ENCODE measurements at regions not wholly inside any gene's neighbourhood (a gene's known extent, or its start where the extent isn't known, plus 50 kb on each side); places are given as distances from the start of the nearest gene placed in this dataset.
A peak's percentile ranks its signal among the peaks of the same experiment; 100 is the strongest.

- no peak for DNase-seq
- peaks cover 8% of the 10 kb centered on the region for H3K36me3 Mint-ChIP-seq (ENCODE audit: low read depth)
- H3K4me3 Mint-ChIP-seq, result peak overlapping the region; percentile 75
- H3K27me3 Mint-ChIP-seq (ENCODE audit: insufficient read depth), result peaks cover 8% of the 10 kb centered on the region
- no peak for TF ChIP-seq CTCF (IDR thresholded peaks at IDR 0.05)
- H3K4me1 Mint-ChIP-seq (ENCODE audit: low read depth), result peaks cover 44% of the 10 kb centered on the region
- peaks cover under 1% of the 10 kb centered on the region; the same call in 1 of the 2 replicates for H3K9me3 Mint-ChIP-seq
- H3K27ac Mint-ChIP-seq, result peak overlapping the region; percentile 90
Observed at GRCh38 chr16:85395913-85396878, 216.9 kb upstream of the GSE1 start.

- Mint-ChIP-seq H3K9me3 (no peaks in the 10 kb centered on the region), H3K4me3 (no peak overlapping the region), H3K27me3 (ENCODE audit: insufficient read depth) (peaks cover 8% of the 10 kb centered on the region), H3K36me3 (ENCODE audit: low read depth) (peaks cover 5% of the 10 kb centered on the region; the same call in 1 of the 2 replicates), H3K4me1 (ENCODE audit: low read depth) (peaks cover 38% of the 10 kb centered on the region), H3K27ac (peak overlapping the region; percentile 90)
- no peak for TF ChIP-seq CTCF (IDR thresholded peaks at IDR 0.05)
- DNase-seq, result no peak
Observed at GRCh38 chr16:85396879-85397871, 215.9 kb upstream of the GSE1 start.

- H3K36me3 Mint-ChIP-seq (ENCODE audit: low read depth), result peaks cover 5% of the 10 kb centered on the region; the same call in 1 of the 2 replicates
- TF ChIP-seq CTCF (IDR thresholded peaks at IDR 0.05), result no peak
- no peak overlapping the region for H3K27ac Mint-ChIP-seq
- H3K9me3 Mint-ChIP-seq, result no peaks in the 10 kb centered on the region
- H3K4me3 Mint-ChIP-seq, result no peak overlapping the region
- peaks cover 8% of the 10 kb centered on the region for H3K27me3 Mint-ChIP-seq (ENCODE audit: insufficient read depth)
- H3K4me1 Mint-ChIP-seq (ENCODE audit: low read depth), result peaks cover 36% of the 10 kb centered on the region
- no peak for DNase-seq
Observed at GRCh38 chr16:85398050-85398451, 215.1 kb upstream of the GSE1 start.

GRCh38 chr16:85398688-85399582, 214.2 kb upstream of the GSE1 start:
- TF ChIP-seq CTCF (IDR thresholded peaks at IDR 0.05), result no peak
- peaks cover 5% of the 10 kb centered on the region; the same call in 1 of the 2 replicates for H3K36me3 Mint-ChIP-seq (ENCODE audit: low read depth)
- H3K4me3 Mint-ChIP-seq, result no peak overlapping the region
- no peaks in the 10 kb centered on the region for H3K9me3 Mint-ChIP-seq
- no peak for DNase-seq
- H3K27me3 Mint-ChIP-seq (ENCODE audit: insufficient read depth), result peaks cover 8% of the 10 kb centered on the region
- peak overlapping the region; percentile 32; the same call in 1 of the 2 replicates for H3K27ac Mint-ChIP-seq
- peaks cover 35% of the 10 kb centered on the region for H3K4me1 Mint-ChIP-seq (ENCODE audit: low read depth)
